IMR-90 (cell line): ENCODE measurements at regions not wholly inside any gene's neighbourhood (a gene's known extent, or its start where the extent isn't known, plus 50 kb on each side); places are given as distances from the start of the nearest gene placed in this dataset.

ENCODE experiments used
- BHLHE40 ChIP-seq: fragments of 150-350 bp; IDR thresholded peaks from 2 replicates; pipeline ENCODE4 v1.6.1; 2016; ENCODE audit warnings: mild to moderate bottlenecking, low read depth, low read length
- MAFK ChIP-seq: IDR thresholded peaks from 2 replicates; pipeline ENCODE4 v1.6.1; 2012; ENCODE audit warnings: low read depth, low read length, improper control_type of control experiment
- MAZ ChIP-seq: IDR thresholded peaks from 2 replicates; pipeline ENCODE4 v1.6.1; 2012; ENCODE audit warnings: low read depth, mild to moderate bottlenecking, low read length, improper control_type of control experiment, moderate library complexity, borderline replicate concordance
- POLR2A ChIP-seq: IDR thresholded peaks from 2 replicates; pipeline ENCODE4 v1.6.1; 2012; ENCODE audit warnings: mild to moderate bottlenecking, low read depth, low read length
- RAD21 ChIP-seq: IDR thresholded peaks from 2 replicates; pipeline ENCODE4 v1.6.1; 2012; ENCODE audit warnings: low read length, improper control_type of control experiment
- RCOR1 ChIP-seq: IDR thresholded peaks from 2 replicates; pipeline ENCODE4 v1.6.1; 2012; ENCODE audit warnings: mild to moderate bottlenecking, low read length, improper control_type of control experiment; ENCODE audit not compliant: insufficient replicate concordance
- RFX5 ChIP-seq: IDR thresholded peaks from 2 replicates; pipeline ENCODE4 v1.8.0; 2012; ENCODE audit warnings: low read depth, mild to moderate bottlenecking, low read length, moderate library complexity
- SMC3 ChIP-seq: fragments of 150-350 bp; IDR thresholded peaks from 2 replicates; pipeline ENCODE4 v1.6.1; 2016; ENCODE audit warnings: low read depth, mild to moderate bottlenecking, antibody characterized with exemption, low read length, moderate library complexity
- TF ChIP-seq, protein P1 (sequence below): fragments of 150-350 bp; IDR thresholded peaks from 2 replicates; pipeline ENCODE4 v1.6.1; 2016; ENCODE audit warnings: low read depth, mild to moderate bottlenecking, low read length, moderate library complexity, borderline replicate concordance
- TF ChIP-seq, protein P2 (sequence below): conservative IDR thresholded peaks from 2 replicates; pipeline ENCODE4 v1.5.1; 2012; ENCODE audit warnings: mild to moderate bottlenecking, low read depth, low read length, improper control_type of control experiment

DNA sequence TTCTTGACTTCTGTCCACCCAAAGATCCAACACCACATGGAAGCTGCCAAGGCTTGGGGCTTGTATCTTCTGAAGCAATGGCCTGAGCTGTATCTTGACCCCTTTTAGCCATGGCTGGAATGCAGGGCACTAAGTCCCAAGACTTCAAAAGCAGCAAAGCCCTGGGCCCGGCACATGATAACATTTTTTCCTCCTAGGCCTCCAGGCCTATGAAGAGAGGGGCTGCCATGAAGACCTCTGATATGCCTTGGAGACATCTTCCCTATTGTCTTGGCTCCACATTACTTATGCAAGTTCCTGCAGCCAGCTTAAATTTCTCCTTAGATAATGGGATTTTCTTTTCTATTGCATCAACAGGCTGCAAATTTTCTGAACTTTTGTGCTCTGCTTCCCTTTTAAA, 1252.6 kb upstream of the CITED2 start:
- TF ChIP-seq POLR2A (no peak), MAFK (no peak), MAZ (no peak), SMC3 (no peak), RCOR1 (no peak), RAD21 (no peak), RFX5 (no peak), BHLHE40 (no peak)
- TF ChIP-seq, protein P1, sequence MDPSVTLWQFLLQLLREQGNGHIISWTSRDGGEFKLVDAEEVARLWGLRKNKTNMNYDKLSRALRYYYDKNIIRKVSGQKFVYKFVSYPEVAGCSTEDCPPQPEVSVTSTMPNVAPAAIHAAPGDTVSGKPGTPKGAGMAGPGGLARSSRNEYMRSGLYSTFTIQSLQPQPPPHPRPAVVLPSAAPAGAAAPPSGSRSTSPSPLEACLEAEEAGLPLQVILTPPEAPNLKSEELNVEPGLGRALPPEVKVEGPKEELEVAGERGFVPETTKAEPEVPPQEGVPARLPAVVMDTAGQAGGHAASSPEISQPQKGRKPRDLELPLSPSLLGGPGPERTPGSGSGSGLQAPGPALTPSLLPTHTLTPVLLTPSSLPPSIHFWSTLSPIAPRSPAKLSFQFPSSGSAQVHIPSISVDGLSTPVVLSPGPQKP, result no peak
- TF ChIP-seq, protein P2, sequence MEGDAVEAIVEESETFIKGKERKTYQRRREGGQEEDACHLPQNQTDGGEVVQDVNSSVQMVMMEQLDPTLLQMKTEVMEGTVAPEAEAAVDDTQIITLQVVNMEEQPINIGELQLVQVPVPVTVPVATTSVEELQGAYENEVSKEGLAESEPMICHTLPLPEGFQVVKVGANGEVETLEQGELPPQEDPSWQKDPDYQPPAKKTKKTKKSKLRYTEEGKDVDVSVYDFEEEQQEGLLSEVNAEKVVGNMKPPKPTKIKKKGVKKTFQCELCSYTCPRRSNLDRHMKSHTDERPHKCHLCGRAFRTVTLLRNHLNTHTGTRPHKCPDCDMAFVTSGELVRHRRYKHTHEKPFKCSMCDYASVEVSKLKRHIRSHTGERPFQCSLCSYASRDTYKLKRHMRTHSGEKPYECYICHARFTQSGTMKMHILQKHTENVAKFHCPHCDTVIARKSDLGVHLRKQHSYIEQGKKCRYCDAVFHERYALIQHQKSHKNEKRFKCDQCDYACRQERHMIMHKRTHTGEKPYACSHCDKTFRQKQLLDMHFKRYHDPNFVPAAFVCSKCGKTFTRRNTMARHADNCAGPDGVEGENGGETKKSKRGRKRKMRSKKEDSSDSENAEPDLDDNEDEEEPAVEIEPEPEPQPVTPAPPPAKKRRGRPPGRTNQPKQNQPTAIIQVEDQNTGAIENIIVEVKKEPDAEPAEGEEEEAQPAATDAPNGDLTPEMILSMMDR, result no peak
